GM12892 (cell line): ENCODE measurements at regions not wholly inside any gene's neighbourhood (a gene's known extent, or its start where the extent isn't known, plus 50 kb on each side); places are given as distances from the start of the nearest gene placed in this dataset.

ENCODE experiments used
- DNase-seq: peaks from one replicate; pipeline ENCODE4 v3.0.0; 2011; ENCODE audit not compliant: insufficient read length
- FAIRE-seq: peaks from 2 replicates; lab custom pipeline; 2011; peaks lifted over from hg19 to GRCh38; lab: Jason Lieb, UNC
- POLR2A ChIP-seq: IDR thresholded peaks from 2 replicates; pipeline ENCODE4 v1.6.1; 2011; ENCODE audit warnings: low read depth, low read length, control low read depth
- POLR2AphosphoS5 ChIP-seq: IDR thresholded peaks from 2 replicates; pipeline ENCODE4 v1.6.1; 2011; ENCODE audit warnings: low read depth, low read length, control low read depth
- TAF1 ChIP-seq: IDR thresholded peaks from 2 replicates; pipeline ENCODE4 v1.6.1; 2011; ENCODE audit warnings: low read depth, mild to moderate bottlenecking, control low read depth, low read length, borderline replicate concordance

GRCh38 chr4:186946682-186947294 is 223.1 kb upstream of the FAT1 start:
- no peak for DNase-seq
- no peak for FAIRE-seq
- no peak for TF ChIP-seq TAF1
- no peak for TF ChIP-seq POLR2AphosphoS5
- TF ChIP-seq POLR2A = no peak

GRCh38 chr4:186948361-186949242 is 224.9 kb upstream of the FAT1 start:
- no peak for FAIRE-seq
- TF ChIP-seq TAF1 = no peak
- TF ChIP-seq POLR2A = no peak
- no peak for TF ChIP-seq POLR2AphosphoS5
- DNase-seq = no peak

- FAIRE-seq (no peak), DNase-seq (no peak)
- TF ChIP-seq POLR2A = no peak
- TF ChIP-seq POLR2AphosphoS5 = no peak
Observed at GRCh38 chr4:186949847-186950246, 226.2 kb upstream of the FAT1 start.

GRCh38 chr4:186952709-186953108 is 229.1 kb upstream of the FAT1 start:
- DNase-seq = no peak
- TF ChIP-seq TAF1 (no peak), POLR2A (no peak), POLR2AphosphoS5 (no peak)
- no peak for FAIRE-seq

- FAIRE-seq = no peak
- no peak for TF ChIP-seq POLR2AphosphoS5
- no peak for TF ChIP-seq POLR2A
- no peak for TF ChIP-seq TAF1
- DNase-seq = no peak
Observed at GRCh38 chr4:186953599-186954260, 230.1 kb upstream of the FAT1 start.

- no peak for TF ChIP-seq POLR2AphosphoS5
- no peak for TF ChIP-seq TAF1
- TF ChIP-seq POLR2A = no peak
- no peak for DNase-seq
- FAIRE-seq = no peak
Observed at GRCh38 chr4:186954509-186954908, 230.9 kb upstream of the FAT1 start.

- no peak for FAIRE-seq
- TF ChIP-seq TAF1 (no peak), POLR2A (no peak), POLR2AphosphoS5 (no peak)
- DNase-seq = no peak
Observed at GRCh38 chr4:186954956-186955355, 231.3 kb upstream of the FAT1 start.

GRCh38 chr4:186957952-186958555 is 234.4 kb upstream of the FAT1 start:
- DNase-seq (no peak), FAIRE-seq (no peak)
- TF ChIP-seq POLR2AphosphoS5 (no peak), POLR2A (no peak), TAF1 (no peak)

- FAIRE-seq = no peak
- TF ChIP-seq TAF1 (no peak), POLR2AphosphoS5 (no peak), POLR2A (no peak)
- no peak for DNase-seq
Observed at GRCh38 chr4:186958726-186959350, 235.2 kb upstream of the FAT1 start.

- no peak for TF ChIP-seq TAF1
- TF ChIP-seq POLR2AphosphoS5 = no peak
- no peak for TF ChIP-seq POLR2A
- DNase-seq (no peak), FAIRE-seq (no peak)
Observed at GRCh38 chr4:186979961-186980745, 256.5 kb upstream of the FAT1 start.
